GM12878 (cell line): ENCODE measurements at regions not wholly inside any gene's neighbourhood (a gene's known extent, or its start where the extent isn't known, plus 50 kb on each side); places are given as distances from the start of the nearest gene placed in this dataset.
"Not testable (repeated sequence)": the region's sequence is repeated elsewhere in the genome, so short reads cannot be mapped to it uniquely, and the experiment has no call there.

ENCODE experiments used
- ASH2L ChIP-seq: fragments of 300-600, 200-600 bp; sonication (generic); IDR thresholded peaks from 2 replicates; pipeline ENCODE4 v1.6.1; 2017; ENCODE audit warnings: low read depth, mild to moderate bottlenecking, borderline replicate concordance
- BRCA1 ChIP-seq: IDR thresholded peaks from 2 replicates; pipeline ENCODE4 v1.6.1; 2011; ENCODE audit warnings: low read depth, low read length, improper control_type of control experiment
- CEBPB ChIP-seq, 2 experiments: fragments of 150-350 bp in 1 of 2; IDR thresholded peaks; 2 replicates each; pipeline ENCODE4 v1.6.1; 2012 to 2014; ENCODE audit warnings: low read depth in 2 of 2, low read length in 2 of 2, borderline replicate concordance in 1 of 2, inconsistent platforms in 1 of 2
- CEBPZ ChIP-seq: fragments of 150-350 bp; IDR thresholded peaks from 2 replicates; pipeline ENCODE4 v1.6.1; 2016; ENCODE audit warnings: low read depth, low read length
- CTCF ChIP-seq, 3 experiments: IDR thresholded peaks in 2 of 3; conservative IDR thresholded peaks in 1 of 3; 2 replicates each; pipeline ENCODE4 v1.5.1; 2011; ENCODE audit warnings: low read depth in 3 of 3, low read length in 3 of 3, mild to moderate bottlenecking in 3 of 3, control low read depth in 2 of 3, moderate library complexity in 2 of 3, inconsistent platforms in 1 of 3, mixed read lengths in 1 of 3; ENCODE audit not compliant: control insufficient read depth in 2 of 3, insufficient read depth in 1 of 3; ENCODE audit errors: extremely low read depth in 1 of 3
- EP300 ChIP-seq, 2 experiments: fragments of 150-350 bp in 1 of 2; IDR thresholded peaks; 2 replicates each; pipeline ENCODE4 v1.6.1; 2011 to 2012; ENCODE audit warnings: low read depth in 2 of 2, low read length in 2 of 2, borderline replicate concordance in 1 of 2, improper control_type of control experiment in 1 of 2, inconsistent platforms in 1 of 2; ENCODE audit not compliant: control insufficient read depth in 1 of 2
- JUND ChIP-seq: IDR thresholded peaks from 2 replicates; pipeline ENCODE4 v1.6.1; 2012; ENCODE audit warnings: low read depth, mild to moderate bottlenecking, low read length, improper control_type of control experiment, moderate library complexity
- MAX ChIP-seq: IDR thresholded peaks from 2 replicates; pipeline ENCODE4 v1.6.1; 2012; ENCODE audit warnings: low read depth, low read length, improper control_type of control experiment
- NBN ChIP-seq: fragments of 450-650 bp; IDR thresholded peaks from 2 replicates; pipeline ENCODE4 v1.6.1; 2016
- NFXL1 ChIP-seq: fragments of 450-650 bp; IDR thresholded peaks from 2 replicates; pipeline ENCODE4 v1.6.1; 2017; ENCODE audit warnings: antibody characterized with exemption, mild to moderate bottlenecking, borderline replicate concordance
- POLR2AphosphoS5 ChIP-seq: IDR thresholded peaks from 2 replicates; pipeline ENCODE4 v1.6.1; 2011; ENCODE audit warnings: mild to moderate bottlenecking, low read length, inconsistent platforms
- RAD21 ChIP-seq: IDR thresholded peaks from 2 replicates; pipeline ENCODE4 v1.6.1; 2011; ENCODE audit warnings: mild to moderate bottlenecking, low read depth, low read length, moderate library complexity; ENCODE audit not compliant: insufficient read depth
- RFX5 ChIP-seq: IDR thresholded peaks from 2 replicates; pipeline ENCODE4 v1.6.1; 2011; ENCODE audit warnings: low read depth, low read length, improper control_type of control experiment
- TCF12 ChIP-seq: IDR thresholded peaks from 2 replicates; pipeline ENCODE4 v1.6.1; 2011; ENCODE audit warnings: low read depth, mild to moderate bottlenecking, low read length

DNA sequence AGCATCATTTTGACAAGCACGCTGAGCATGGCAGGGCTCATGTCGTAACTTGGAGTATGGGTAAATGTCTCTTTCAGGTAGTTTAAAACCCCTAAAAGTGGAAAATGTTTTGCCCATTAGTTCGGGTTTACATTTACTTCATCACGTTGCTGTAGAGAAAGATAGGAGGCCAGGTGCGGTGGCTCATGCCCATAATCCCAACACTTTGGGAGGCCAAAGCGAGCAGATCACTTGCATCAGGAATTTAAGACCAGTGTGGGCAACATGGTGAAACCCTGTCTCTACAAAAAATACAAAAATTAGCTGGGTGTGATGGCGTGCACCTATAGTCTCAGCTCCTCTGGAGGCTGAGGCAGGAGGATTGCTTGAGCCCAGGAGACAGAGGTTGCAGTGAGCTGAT is 289.6 kb downstream of the GOLGA6L6 start:
- TF ChIP-seq POLR2AphosphoS5; NBN; CTCF (IDR thresholded peaks at IDR 0.05 in 2 of 3, conservative IDR thresholded peaks at IDR 0.05 in 1 of 3; ENCODE audit: control insufficient read depth in 2 of 3, extremely low read depth in 1 of 3, insufficient read depth in 1 of 3, low read depth in 3 of 3, low read length in 3 of 3); CEBPZ; NFXL1; BRCA1; CEBPB (IDR thresholded peaks at IDR 0.05; ENCODE audit: borderline replicate concordance in 1 of 2, low read depth in 2 of 2, low read length in 2 of 2); JUND; RFX5; RAD21; MAX; EP300 (IDR thresholded peaks at IDR 0.05; ENCODE audit: borderline replicate concordance in 1 of 2, control insufficient read depth in 1 of 2, low read depth in 2 of 2, low read length in 2 of 2); TCF12; ASH2L: not testable (repeated sequence)
